Thyroid gland (tissue), 4 donors: ENCODE measurements at regions not wholly inside any gene's neighbourhood (a gene's known extent, or its start where the extent isn't known, plus 50 kb on each side); places are given as distances from the start of the nearest gene placed in this dataset.

Source experiments
- DNase-seq, 2 donors: peaks; one replicate each; pipeline ENCODE4 v3.0.0-alpha.2; 2019
- H3K27ac ChIP-seq, 3 donors: fragments of 200-600 bp; sonication (generic); 1 replicate in 2 of 3; 2 replicates in 1 of 3; pipeline ENCODE4 v1.5.1; 2016 to 2019; ENCODE audit warnings: mild to moderate bottlenecking in 1 of 3, moderate library complexity in 1 of 3
- H3K27me3 ChIP-seq: fragments of 200-600 bp; sonication (generic); one replicate; pipeline ENCODE4 v1.5.1; 2019
- H3K36me3 ChIP-seq, 2 donors: fragments of 200-600 bp; sonication (generic); one replicate each; pipeline ENCODE4 v1.5.1; 2016 to 2019
- H3K4me1 ChIP-seq, 2 donors: fragments of 200-600 bp; sonication (generic); one replicate each; pipeline ENCODE4 v1.5.1; 2017 to 2019
- H3K4me3 ChIP-seq, 3 donors: fragments of 200-600 bp; sonication (generic); replicated peaks in 1 of 3; 1 replicate in 2 of 3; 2 replicates in 1 of 3; pipeline ENCODE4 v1.5.1; 2016; ENCODE audit warnings: mild to moderate bottlenecking in 1 of 3
- H3K9me3 ChIP-seq: fragments of 200-600 bp; sonication (generic); one replicate; pipeline ENCODE4 v1.5.1; 2017
- CTCF ChIP-seq, 6 experiments: fragments of 200-600 bp in 3 of 6; fragments of 450-650 bp in 3 of 6; sonication (generic) in 3 of 6; IDR thresholded peaks; one replicate each; pipeline ENCODE4 v1.5.1; 2016 to 2019; ENCODE audit warnings: antibody characterized with exemption in 6 of 6, mild to moderate bottlenecking in 2 of 6, inconsistent platforms in 1 of 6, moderate library complexity in 1 of 6
- POLR2A ChIP-seq, 2 donors: fragments of 450-650 bp; IDR thresholded peaks; one replicate each; pipeline ENCODE4 v1.6.1; 2017; ENCODE audit warnings: antibody characterized with exemption in 2 of 2, mild to moderate bottlenecking in 2 of 2, moderate library complexity in 1 of 2
- WGBS, 2 donors: methylation state at CpG; one replicate each; pipeline ENCODE4 v1.1.5; 2017; 5-methylcytosine and 5-hydroxymethylcytosine counted together
- intact Hi-C: fragments of 100-400 bp; cut with DNase I; formaldehyde crosslinking; loops from one replicate; pipeline ENCODE4 v1.15.1; 2023

GRCh38 chr4:4735136-4735750, 124.2 kb upstream of the MSX1 start:
- DNase-seq, result no peak
- intact Hi-C loops, result no loop called here
- no peak for TF ChIP-seq CTCF (IDR thresholded peaks at IDR 0.05)
- TF ChIP-seq POLR2A (IDR thresholded peaks at IDR 0.05), result no peak
- no peaks in the 10 kb centered on the region for H3K4me1 ChIP-seq
- no peak overlapping the region for H3K4me3 ChIP-seq
- WGBS, 2 donors, result 78 to 81% methylated on average over 9 of the region's 9 CpGs
- H3K27ac ChIP-seq, result no peak overlapping the region
- no peaks in the 10 kb centered on the region for H3K9me3 ChIP-seq
- H3K27me3 ChIP-seq, result no peaks in the 10 kb centered on the region
- H3K36me3 ChIP-seq, result no peaks in the 10 kb centered on the region

- TF ChIP-seq POLR2A (IDR thresholded peaks at IDR 0.05) (no peak), CTCF (IDR thresholded peaks at IDR 0.05) (no peak)
- intact Hi-C loops, result no loop called here
- H3K4me1 ChIP-seq, result no peaks in the 10 kb centered on the region
- H3K4me3 ChIP-seq, result no peak overlapping the region
- H3K27ac ChIP-seq, result no peak overlapping the region
- no peak for DNase-seq
- 53 to 64% methylated on average over 5 of the region's 5 CpGs for WGBS, 2 donors
- H3K36me3 ChIP-seq, result no peaks in the 10 kb centered on the region
- H3K27me3 ChIP-seq, result no peaks in the 10 kb centered on the region
- H3K9me3 ChIP-seq, result no peaks in the 10 kb centered on the region
Measured at GRCh38 chr4:4734425-4734824, 125.0 kb upstream of the MSX1 start.

GRCh38 chr4:4733663-4734062, 125.8 kb upstream of the MSX1 start:
- intact Hi-C loops, result no loop called here
- WGBS, 2 donors, result 92 to 96% methylated on average over 3 of the region's 3 CpGs
- DNase-seq, result no peak

GRCh38 chr4:4730249-4730648, 129.2 kb upstream of the MSX1 start:
- Histone ChIP-seq H3K27me3 (no peaks in the 10 kb centered on the region), H3K36me3 (no peaks in the 10 kb centered on the region), H3K27ac (no peak overlapping the region), H3K9me3 (no peaks in the 10 kb centered on the region), H3K4me3 (no peak overlapping the region), H3K4me1 (no peaks in the 10 kb centered on the region)
- 80 to 87% methylated on average over 11 of the region's 11 CpGs for WGBS, 2 donors
- no peak for TF ChIP-seq CTCF (IDR thresholded peaks at IDR 0.05)
- intact Hi-C loops, result no loop called here
- DNase-seq, result no peak

More at GRCh38 chr4:4733663-4734062, 125.8 kb upstream of the MSX1 start:
- TF ChIP-seq CTCF (IDR thresholded peaks at IDR 0.05) (no peak), POLR2A (IDR thresholded peaks at IDR 0.05) (no peak)
- no peak overlapping the region for H3K4me3 ChIP-seq
- H3K36me3 ChIP-seq, result no peaks in the 10 kb centered on the region
- H3K27ac ChIP-seq, result no peak overlapping the region
- no peaks in the 10 kb centered on the region for H3K27me3 ChIP-seq
- no peaks in the 10 kb centered on the region for H3K4me1 ChIP-seq
- H3K9me3 ChIP-seq, result no peaks in the 10 kb centered on the region

GRCh38 chr4:4729206-4729605, 130.3 kb upstream of the MSX1 start:
- H3K4me3 ChIP-seq, result no peak overlapping the region
- H3K27ac ChIP-seq, result no peak overlapping the region
- TF ChIP-seq CTCF (IDR thresholded peaks at IDR 0.05) (no peak), POLR2A (IDR thresholded peaks at IDR 0.05) (no peak)
- 92 to 96% methylated on average over 7 of the region's 7 CpGs for WGBS, 2 donors
- H3K36me3 ChIP-seq, result no peaks in the 10 kb centered on the region
- H3K9me3 ChIP-seq, result no peaks in the 10 kb centered on the region
- intact Hi-C loops, result no loop called here
- no peak for DNase-seq
- H3K27me3 ChIP-seq, result no peaks in the 10 kb centered on the region
- no peaks in the 10 kb centered on the region for H3K4me1 ChIP-seq
